Tibial nerve (tissue), 4 donors: ENCODE measurements at regions not wholly inside any gene's neighbourhood (a gene's known extent, or its start where the extent isn't known, plus 50 kb on each side); places are given as distances from the start of the nearest gene placed in this dataset.

Experiments used
- CTCF ChIP-seq, 5 experiments: fragments of 200-600 bp in 3 of 5; fragments of 450-650 bp in 2 of 5; sonication (generic) in 3 of 5; IDR thresholded peaks; one replicate each; pipeline ENCODE4 v1.5.1; 2016 to 2019; ENCODE audit warnings: antibody characterized with exemption in 5 of 5, mild to moderate bottlenecking in 3 of 5, moderate library complexity in 2 of 5
- EP300 ChIP-seq, 2 donors: sonication (generic); formaldehyde crosslinking; IDR thresholded peaks; one replicate each; pipeline ENCODE4 v1.6.1; 2017; ENCODE audit warnings: antibody characterized with exemption in 2 of 2, mild to moderate bottlenecking in 1 of 2
- POLR2A ChIP-seq, 2 donors: fragments of 450-650 bp; IDR thresholded peaks; one replicate each; pipeline ENCODE4 v1.6.1; 2017; ENCODE audit warnings: antibody characterized with exemption in 2 of 2, mild to moderate bottlenecking in 2 of 2, moderate library complexity in 2 of 2

- TF ChIP-seq EP300 (IDR thresholded peaks at IDR 0.05) = no peak
- peak; percentile 50 to 75 (median 59) for TF ChIP-seq CTCF (IDR thresholded peaks at IDR 0.05)
- TF ChIP-seq POLR2A (IDR thresholded peaks at IDR 0.05) = no peak
Observed at GRCh38 chr3:81910244-81910852, 148.9 kb upstream of the GBE1 start.
